Chondrocyte (in vitro differentiated cells): ENCODE measurements at regions not wholly inside any gene's neighbourhood (a gene's known extent, or its start where the extent isn't known, plus 50 kb on each side); places are given as distances from the start of the nearest gene placed in this dataset.

Experiments
- DNase-seq: peaks from one replicate; pipeline ENCODE4 v3.0.0; 2021; ENCODE audit warnings: mixed read lengths, low spot score
- H3K27ac Mint-ChIP-seq: one replicate; pipeline ENCODE4 v1.8.0; 2021; ENCODE audit warnings: mild to moderate bottlenecking, moderate library complexity, mixed read lengths; ENCODE audit not compliant: unreplicated experiment
- H3K27me3 Mint-ChIP-seq: 2 replicates; pipeline ENCODE4 v1.8.0; 2021; ENCODE audit warnings: low read depth, mixed read lengths
- H3K36me3 Mint-ChIP-seq: 2 replicates; pipeline ENCODE4 v1.8.0; 2021; ENCODE audit warnings: low read depth, mixed read lengths
- H3K4me1 Mint-ChIP-seq: 2 replicates; pipeline ENCODE4 v1.8.0; 2021; ENCODE audit warnings: low read depth, mild to moderate bottlenecking, mixed read lengths
- H3K4me3 Mint-ChIP-seq: one replicate; pipeline ENCODE4 v1.8.0; 2021; ENCODE audit warnings: mild to moderate bottlenecking, moderate library complexity, mixed read lengths; ENCODE audit not compliant: unreplicated experiment
- H3K9me3 Mint-ChIP-seq: 2 replicates; pipeline ENCODE4 v1.8.0; 2021; ENCODE audit warnings: low read depth, mixed read lengths
- TF ChIP-seq, protein P1 (sequence below): fragments of 200-600 bp; sonication (generic); IDR thresholded peaks from 2 replicates; pipeline ENCODE4 v1.5.0; 2021; ENCODE audit warnings: antibody characterized with exemption, mild to moderate bottlenecking, moderate library complexity

DNA sequence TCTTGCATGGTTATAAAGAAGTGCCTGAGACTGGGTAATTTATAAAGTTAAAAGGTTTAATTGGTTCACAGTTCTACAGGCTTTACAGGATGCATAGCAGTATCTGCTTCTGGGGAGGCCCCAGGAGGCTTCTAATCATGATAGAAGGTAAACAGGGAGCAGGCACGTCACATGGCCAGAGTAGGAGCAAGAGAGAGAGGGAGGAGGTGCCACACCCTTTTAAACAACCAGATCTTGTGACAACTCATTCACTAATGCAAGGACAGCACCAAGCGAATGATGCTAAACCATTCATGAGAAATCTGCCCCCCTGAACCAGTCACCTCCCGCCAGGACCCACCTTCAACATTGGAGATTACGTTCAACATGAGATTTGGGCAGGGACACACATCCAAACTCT lies 141.1 kb downstream of the EN1 start:
- no peak for DNase-seq
- TF ChIP-seq, protein P1, sequence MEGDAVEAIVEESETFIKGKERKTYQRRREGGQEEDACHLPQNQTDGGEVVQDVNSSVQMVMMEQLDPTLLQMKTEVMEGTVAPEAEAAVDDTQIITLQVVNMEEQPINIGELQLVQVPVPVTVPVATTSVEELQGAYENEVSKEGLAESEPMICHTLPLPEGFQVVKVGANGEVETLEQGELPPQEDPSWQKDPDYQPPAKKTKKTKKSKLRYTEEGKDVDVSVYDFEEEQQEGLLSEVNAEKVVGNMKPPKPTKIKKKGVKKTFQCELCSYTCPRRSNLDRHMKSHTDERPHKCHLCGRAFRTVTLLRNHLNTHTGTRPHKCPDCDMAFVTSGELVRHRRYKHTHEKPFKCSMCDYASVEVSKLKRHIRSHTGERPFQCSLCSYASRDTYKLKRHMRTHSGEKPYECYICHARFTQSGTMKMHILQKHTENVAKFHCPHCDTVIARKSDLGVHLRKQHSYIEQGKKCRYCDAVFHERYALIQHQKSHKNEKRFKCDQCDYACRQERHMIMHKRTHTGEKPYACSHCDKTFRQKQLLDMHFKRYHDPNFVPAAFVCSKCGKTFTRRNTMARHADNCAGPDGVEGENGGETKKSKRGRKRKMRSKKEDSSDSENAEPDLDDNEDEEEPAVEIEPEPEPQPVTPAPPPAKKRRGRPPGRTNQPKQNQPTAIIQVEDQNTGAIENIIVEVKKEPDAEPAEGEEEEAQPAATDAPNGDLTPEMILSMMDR = no peak
- no peak overlapping the region for H3K4me3 Mint-ChIP-seq

DNA sequence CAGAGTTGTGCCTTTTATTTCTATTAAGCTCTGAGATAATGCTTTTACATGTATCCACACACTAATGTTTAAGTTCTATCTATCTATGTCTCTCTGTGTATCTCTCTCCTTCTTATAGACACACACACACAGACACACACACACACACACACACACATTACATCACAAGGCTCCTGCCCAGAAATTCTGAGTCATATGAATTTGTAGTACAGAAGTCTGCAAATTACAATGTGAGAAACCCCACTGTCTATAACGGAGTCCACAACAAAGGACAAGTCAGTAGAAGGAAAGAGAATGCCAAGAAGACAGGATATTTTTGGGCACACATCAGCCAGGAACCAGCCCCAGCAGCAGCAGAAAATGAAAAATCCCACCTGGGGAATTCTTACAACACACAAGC lies 142.4 kb downstream of the EN1 start:
- Mint-ChIP-seq H3K9me3 (no peaks in the 10 kb centered on the region), H3K4me1 (no peaks in the 10 kb centered on the region), H3K27me3 (peaks cover 19% of the 10 kb centered on the region), H3K4me3 (no peak overlapping the region), H3K36me3 (no peaks in the 10 kb centered on the region), H3K27ac (no peak overlapping the region)
- DNase-seq = no peak
- TF ChIP-seq, protein P1 = no peak

More for the DNA sequence above, 141.1 kb downstream of the EN1 start:
- Mint-ChIP-seq H3K36me3 (peaks cover 1% of the 10 kb centered on the region), H3K27ac (no peak overlapping the region), H3K4me1 (no peaks in the 10 kb centered on the region), H3K9me3 (peaks cover 2% of the 10 kb centered on the region), H3K27me3 (peaks cover 23% of the 10 kb centered on the region)

DNA sequence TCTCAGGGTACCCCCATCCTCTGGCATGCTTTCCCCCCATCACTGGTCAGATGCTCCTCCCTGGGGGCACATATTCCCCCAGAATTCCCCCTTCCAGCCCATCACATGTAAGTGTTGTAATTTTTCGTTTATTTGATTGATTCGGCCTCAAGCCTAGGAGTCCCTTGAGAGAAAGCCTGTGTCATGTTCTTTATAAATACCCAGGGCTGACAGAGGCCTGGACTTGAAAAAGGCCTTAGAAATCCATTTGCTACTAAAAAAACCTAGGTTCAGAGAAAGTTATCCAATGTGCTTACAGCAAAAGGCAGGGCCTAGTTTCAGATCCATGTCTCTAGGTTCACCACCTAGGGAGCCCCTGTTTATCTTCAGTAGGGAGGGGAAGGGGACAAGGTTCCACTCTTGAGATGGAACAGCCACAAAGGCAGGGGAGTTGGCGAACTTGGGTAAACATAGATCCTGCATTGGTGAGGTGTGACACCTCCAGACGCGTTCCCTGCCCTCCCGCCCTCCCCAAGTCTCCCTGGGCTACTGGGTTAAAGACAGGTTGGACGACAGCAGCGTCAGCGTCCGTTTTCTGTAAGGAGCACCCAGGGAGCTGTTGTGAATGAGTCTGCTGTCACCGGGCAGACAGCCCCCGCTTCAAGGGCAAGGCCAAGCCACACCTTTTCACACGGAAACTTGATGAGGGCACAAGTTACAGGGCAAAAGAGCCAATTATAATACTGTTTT lies 147.8 kb downstream of the EN1 start:
- Mint-ChIP-seq H3K36me3 (no peaks in the 10 kb centered on the region), H3K9me3 (no peaks in the 10 kb centered on the region), H3K4me1 (no peaks in the 10 kb centered on the region), H3K4me3 (no peak overlapping the region), H3K27ac (no peak overlapping the region), H3K27me3 (peaks cover 6% of the 10 kb centered on the region)
- TF ChIP-seq, protein P1 = no peak
- DNase-seq = no peak

DNA sequence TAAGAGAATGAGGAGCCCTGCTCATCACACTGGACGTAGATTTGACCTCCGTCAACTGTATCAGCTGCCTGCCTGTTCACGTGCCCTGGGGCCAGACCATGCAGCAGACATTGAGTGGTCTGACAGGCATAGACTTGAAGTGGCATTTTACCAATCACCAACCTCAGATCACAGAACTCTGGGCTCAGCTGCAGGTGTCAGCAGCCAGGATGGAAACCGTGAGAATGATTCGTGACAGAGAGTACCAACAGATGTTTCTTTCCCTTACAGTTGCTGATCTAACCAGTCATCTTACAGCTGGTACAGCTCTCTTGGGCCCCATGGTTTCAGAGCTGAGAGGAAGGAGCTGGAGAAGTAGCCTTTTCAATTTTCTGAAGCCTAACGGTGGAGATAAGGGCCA lies 148.9 kb downstream of the EN1 start:
- Mint-ChIP-seq H3K27me3 (peaks cover 5% of the 10 kb centered on the region), H3K27ac (no peak overlapping the region), H3K4me3 (no peak overlapping the region), H3K9me3 (no peaks in the 10 kb centered on the region), H3K36me3 (no peaks in the 10 kb centered on the region), H3K4me1 (no peaks in the 10 kb centered on the region)
- DNase-seq = no peak
- TF ChIP-seq, protein P1 = no peak

DNA sequence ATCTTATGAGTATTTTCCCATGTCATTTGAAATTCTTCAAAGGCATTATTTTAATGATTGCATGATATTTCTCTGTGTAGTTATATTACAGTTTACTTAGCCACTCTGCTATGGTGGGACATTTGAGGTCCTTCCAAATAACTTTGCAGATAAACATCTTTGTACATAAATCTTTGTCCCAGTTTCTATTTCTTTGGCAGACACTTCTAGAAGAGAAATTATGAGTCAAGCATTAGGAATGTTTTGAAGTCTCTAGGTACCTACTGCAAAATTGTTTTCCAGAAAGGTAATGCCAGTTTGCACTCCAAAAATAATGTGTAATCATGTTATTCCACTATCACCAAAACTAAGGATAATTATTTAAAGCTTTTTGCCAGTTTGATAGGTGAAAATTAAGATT lies 149.7 kb downstream of the EN1 start:
- H3K4me3 Mint-ChIP-seq = no peak overlapping the region
- H3K4me1 Mint-ChIP-seq = no peaks in the 10 kb centered on the region
- no peaks in the 10 kb centered on the region for H3K27me3 Mint-ChIP-seq
- H3K27ac Mint-ChIP-seq = no peak overlapping the region
- DNase-seq = no peak
- no peaks in the 10 kb centered on the region for H3K36me3 Mint-ChIP-seq
- TF ChIP-seq, protein P1 = no peak
- no peaks in the 10 kb centered on the region for H3K9me3 Mint-ChIP-seq
